ENCODE measurements at regions not wholly inside any gene's neighbourhood (a gene's known extent, or its start where the extent isn't known, plus 50 kb on each side); places are given as distances from the start of the nearest gene placed in this dataset.

- Histone ChIP-seq H3K27ac (no peak overlapping the region), H3K4me3 (no peak overlapping the region), H3K27me3 (no peaks in the 10 kb centered on the region), H3K36me3 (no peaks in the 10 kb centered on the region), H3K4me1 (no peaks in the 10 kb centered on the region), H3K9me3 (no peaks in the 10 kb centered on the region)
- ATAC-seq = no peak
- intact Hi-C loops (cut with DNase I) = no loop called here
- no peak for DNase-seq
- TF ChIP-seq, protein P1, sequence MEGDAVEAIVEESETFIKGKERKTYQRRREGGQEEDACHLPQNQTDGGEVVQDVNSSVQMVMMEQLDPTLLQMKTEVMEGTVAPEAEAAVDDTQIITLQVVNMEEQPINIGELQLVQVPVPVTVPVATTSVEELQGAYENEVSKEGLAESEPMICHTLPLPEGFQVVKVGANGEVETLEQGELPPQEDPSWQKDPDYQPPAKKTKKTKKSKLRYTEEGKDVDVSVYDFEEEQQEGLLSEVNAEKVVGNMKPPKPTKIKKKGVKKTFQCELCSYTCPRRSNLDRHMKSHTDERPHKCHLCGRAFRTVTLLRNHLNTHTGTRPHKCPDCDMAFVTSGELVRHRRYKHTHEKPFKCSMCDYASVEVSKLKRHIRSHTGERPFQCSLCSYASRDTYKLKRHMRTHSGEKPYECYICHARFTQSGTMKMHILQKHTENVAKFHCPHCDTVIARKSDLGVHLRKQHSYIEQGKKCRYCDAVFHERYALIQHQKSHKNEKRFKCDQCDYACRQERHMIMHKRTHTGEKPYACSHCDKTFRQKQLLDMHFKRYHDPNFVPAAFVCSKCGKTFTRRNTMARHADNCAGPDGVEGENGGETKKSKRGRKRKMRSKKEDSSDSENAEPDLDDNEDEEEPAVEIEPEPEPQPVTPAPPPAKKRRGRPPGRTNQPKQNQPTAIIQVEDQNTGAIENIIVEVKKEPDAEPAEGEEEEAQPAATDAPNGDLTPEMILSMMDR (IDR thresholded peaks at IDR 0.05) = no peak
- no peak for TF ChIP-seq POLR2A (IDR thresholded peaks at IDR 0.05)
Measured at GRCh38 chr4:137300776-137301175, 231.5 kb downstream of the PCDH18 start.

GRCh38 chr4:137299281-137299680 is 233.0 kb downstream of the PCDH18 start:
- no peaks in the 10 kb centered on the region for H3K4me1 ChIP-seq
- intact Hi-C loops (cut with DNase I) = no loop called here
- H3K9me3 ChIP-seq = no peaks in the 10 kb centered on the region
- no peak for TF ChIP-seq POLR2A (IDR thresholded peaks at IDR 0.05)
- TF ChIP-seq, protein P1 (IDR thresholded peaks at IDR 0.05) = no peak
- no peak overlapping the region for H3K27ac ChIP-seq
- H3K36me3 ChIP-seq = no peaks in the 10 kb centered on the region
- WGBS (ENCODE audit: insufficient coverage, low coverage, low lambda C conversion rate, missing lambda C conversion rate) = 82% methylated on average over 1 of the region's 1 CpG
- DNase-seq = no peak
- ATAC-seq = no peak
- H3K27me3 ChIP-seq = no peaks in the 10 kb centered on the region
- no peak overlapping the region for H3K4me3 ChIP-seq

DNA sequence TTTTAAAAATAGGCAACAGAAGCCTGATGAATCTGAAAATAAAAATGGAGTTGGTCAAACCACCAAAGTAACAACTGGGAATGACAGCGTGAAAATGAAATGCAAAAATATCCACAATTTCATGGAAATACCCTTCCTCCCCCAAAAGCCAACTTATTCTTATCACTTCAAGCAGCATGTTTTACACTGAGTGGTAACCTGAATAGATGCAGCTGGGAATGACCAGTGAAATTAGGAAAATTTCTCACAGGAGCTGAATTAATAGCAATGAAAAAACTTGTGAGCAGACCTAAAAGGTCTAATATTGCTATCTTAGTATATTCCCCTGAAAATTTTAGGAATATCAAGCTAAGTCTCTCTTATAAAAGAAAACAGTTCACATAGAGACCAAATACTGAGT is 239.0 kb downstream of the PCDH18 start:
- Histone ChIP-seq H3K4me3 (no peak overlapping the region), H3K36me3 (no peaks in the 10 kb centered on the region), H3K27ac (no peak overlapping the region), H3K4me1 (no peaks in the 10 kb centered on the region), H3K9me3 (no peaks in the 10 kb centered on the region), H3K27me3 (no peaks in the 10 kb centered on the region)
- no peak for TF ChIP-seq POLR2A (IDR thresholded peaks at IDR 0.05)
- TF ChIP-seq, protein P1 (IDR thresholded peaks at IDR 0.05) = no peak
- ATAC-seq (no peak), DNase-seq (no peak)
- WGBS (ENCODE audit: insufficient coverage, low coverage, low lambda C conversion rate, missing lambda C conversion rate) = 71% methylated on average over 1 of the region's 1 CpG
- intact Hi-C loops (cut with DNase I) = no loop called here

GRCh38 chr4:137283737-137284136 is 248.6 kb downstream of the PCDH18 start:
- H3K27me3 ChIP-seq = no peaks in the 10 kb centered on the region
- H3K4me3 ChIP-seq = no peak overlapping the region
- ATAC-seq (no peak), DNase-seq (no peak)
- H3K36me3 ChIP-seq = no peaks in the 10 kb centered on the region
- H3K27ac ChIP-seq = no peak overlapping the region
- H3K4me1 ChIP-seq = no peaks in the 10 kb centered on the region
- TF ChIP-seq, protein P1 (IDR thresholded peaks at IDR 0.05) = peak in 1 of 4 donors; percentile 9
- TF ChIP-seq POLR2A (IDR thresholded peaks at IDR 0.05) = no peak
- intact Hi-C loops (cut with DNase I) = no loop called here
- H3K9me3 ChIP-seq = no peaks in the 10 kb centered on the region

GRCh38 chr4:137278431-137278830 is 253.9 kb downstream of the PCDH18 start:
- intact Hi-C loops (cut with DNase I) = no loop called here
- H3K4me3 ChIP-seq = no peak overlapping the region
- no peaks in the 10 kb centered on the region for H3K9me3 ChIP-seq
- ATAC-seq = no peak
- no peaks in the 10 kb centered on the region for H3K27me3 ChIP-seq
- DNase-seq = no peak
- no peak for TF ChIP-seq POLR2A (IDR thresholded peaks at IDR 0.05)
- TF ChIP-seq, protein P1 (IDR thresholded peaks at IDR 0.05) = no peak
- H3K36me3 ChIP-seq = no peaks in the 10 kb centered on the region
- 50% methylated on average over 1 of the region's 1 CpG for WGBS (ENCODE audit: insufficient coverage, low coverage, low lambda C conversion rate, missing lambda C conversion rate)
- H3K4me1 ChIP-seq = no peaks in the 10 kb centered on the region
- no peak overlapping the region for H3K27ac ChIP-seq
